Activated gamma-delta T cell treated with Interleukin-2 at 50 U/mL for 16 hours (primary cell): ENCODE measurements at regions not wholly inside any gene's neighbourhood (a gene's known extent, or its start where the extent isn't known, plus 50 kb on each side); places are given as distances from the start of the nearest gene placed in this dataset.

Experiments
- DNase-seq: peaks from one replicate; pipeline ENCODE4 v3.0.0-alpha.2; 2020

- no peak for DNase-seq
Measured at GRCh38 chr2:2392332-2392731, 61.3 kb upstream of the MYT1L start.

- no peak for DNase-seq
Measured at GRCh38 chr2:2389215-2389614, 58.1 kb upstream of the MYT1L start.
